Kidney (tissue), 13 donors: ENCODE measurements at regions not wholly inside any gene's neighbourhood (a gene's known extent, or its start where the extent isn't known, plus 50 kb on each side); places are given as distances from the start of the nearest gene placed in this dataset.
A peak's percentile ranks its signal among the peaks of the same experiment; 100 is the strongest.

Source experiments
- DNase-seq, 5 donors: peaks; one replicate each; pipeline ENCODE4 v3.0.0-alpha.2; 2013 to 2020
- FAIRE-seq: peaks from 2 replicates; lab custom pipeline; 2012; peaks lifted over from hg19 to GRCh38; lab: Jason Lieb, UNC
- H3K27ac ChIP-seq, 2 donors: one replicate each; pipeline ENCODE4 v1.7.0; 2013; ENCODE audit warnings: low read depth in 2 of 2, low read length in 2 of 2, inconsistent platforms in 1 of 2
- H3K27me3 ChIP-seq: one replicate; pipeline ENCODE4 v1.7.1; 2013; ENCODE audit warnings: low read length, inconsistent platforms; ENCODE audit not compliant: control insufficient read depth, insufficient read depth
- H3K36me3 ChIP-seq, 3 donors: one replicate each; pipeline versions ENCODE4 v1.7.0 to v1.7.1; 2013; ENCODE audit warnings: low read length in 3 of 3, control low read depth in 1 of 3, inconsistent platforms in 1 of 3; ENCODE audit not compliant: insufficient read depth in 3 of 3, control insufficient read depth in 2 of 3
- H3K4me1 ChIP-seq, 3 donors: one replicate each; pipeline versions ENCODE4 v1.7.0 to v1.7.1; 2013; ENCODE audit warnings: low read length in 3 of 3, inconsistent platforms in 1 of 3, low read depth in 1 of 3; ENCODE audit not compliant: control insufficient read depth in 2 of 3, insufficient read depth in 2 of 3
- H3K4me3 ChIP-seq, 3 donors: one replicate each; pipeline versions ENCODE4 v1.7.0 to v1.8.1; 2013; ENCODE audit warnings: low read length in 3 of 3, control low read depth in 1 of 3, inconsistent platforms in 1 of 3
- H3K9ac ChIP-seq, 3 donors: one replicate each; pipeline versions ENCODE4 v1.7.0 to v1.7.1; 2013; ENCODE audit warnings: low read length in 3 of 3, control low read depth in 1 of 3, inconsistent platforms in 1 of 3
- H3K9me3 ChIP-seq, 3 donors: one replicate each; pipeline versions ENCODE4 v1.7.0 to v1.7.1; 2013; ENCODE audit warnings: low read length in 3 of 3, control low read depth in 1 of 3, inconsistent platforms in 1 of 3; ENCODE audit not compliant: control insufficient read depth in 2 of 3, insufficient read depth in 1 of 3
- CTCF ChIP-seq: IDR thresholded peaks from 3 replicates; pipeline ENCODE4 v1.5.1; 2012; ENCODE audit warnings: mild to moderate bottlenecking, moderate library complexity, borderline replicate concordance; ENCODE audit not compliant: insufficient read depth; ENCODE audit errors: extremely low read depth
- intact Hi-C: fragments of 100-400 bp; cut with DNase I; formaldehyde crosslinking; loops from one replicate; pipeline ENCODE4 v1.11.1; 2022
- donor health status: control.
- donor health status: control.
- donor health status: control.
- donor health status: control.
- donor health status: control.
- donor health status: DM: yes; HTN: yes; CAD: no.
- donor health status: Normal renal cell carcinoma (clear cell type).

GRCh38 chr6:71466362-71466761 lies 177.8 kb downstream of the OGFRL1 start:
- no peak overlapping the region for H3K4me3 ChIP-seq
- no peaks in the 10 kb centered on the region for H3K36me3 ChIP-seq
- H3K9ac ChIP-seq: no peak overlapping the region
- H3K27ac ChIP-seq: no peak overlapping the region
- H3K27me3 ChIP-seq: no peaks in the 10 kb centered on the region
- TF ChIP-seq CTCF: no peak
- H3K9me3 ChIP-seq: peaks cover 0 to 14% (median 4%) of the 10 kb centered on the region in 3 donors
- FAIRE-seq: no peak
- intact Hi-C loops: no loop called here
- peaks cover 0 to 11% (median 5%) of the 10 kb centered on the region in 3 donors for H3K4me1 ChIP-seq
- no peak for DNase-seq

- FAIRE-seq: no peak
- TF ChIP-seq CTCF: no peak
- no peaks in the 10 kb centered on the region for H3K36me3 ChIP-seq
- peaks cover 0 to 11% (median 5%) of the 10 kb centered on the region in 3 donors for H3K4me1 ChIP-seq
- H3K4me3 ChIP-seq: no peak overlapping the region
- no peak overlapping the region for H3K9ac ChIP-seq
- no peaks in the 10 kb centered on the region for H3K27me3 ChIP-seq
- no peak overlapping the region for H3K27ac ChIP-seq
- intact Hi-C loops: no loop called here
- DNase-seq: no peak
- peaks cover 0 to 14% (median 4%) of the 10 kb centered on the region in 3 donors for H3K9me3 ChIP-seq
These were observed 179.4 kb downstream of the OGFRL1 start for GRCh38 chr6:71468038-71468437.

GRCh38 chr6:71468841-71469700 lies 180.5 kb downstream of the OGFRL1 start:
- H3K9me3 ChIP-seq: peaks cover 0 to 14% (median 4%) of the 10 kb centered on the region in 3 donors
- H3K36me3 ChIP-seq: no peaks in the 10 kb centered on the region
- DNase-seq (peak in 2 of 5 donors; percentile 51 to 63), FAIRE-seq (no peak)
- H3K9ac ChIP-seq: peak overlapping the region in 1 of 3 donors; percentile 17
- intact Hi-C loops: no loop called here
- H3K4me3 ChIP-seq: peak overlapping the region in 1 of 3 donors; percentile 26
- H3K27ac ChIP-seq: peak overlapping the region; percentile 48 to 73
- H3K4me1 ChIP-seq: peaks cover 0 to 11% (median 7%) of the 10 kb centered on the region in 3 donors
- no peaks in the 10 kb centered on the region for H3K27me3 ChIP-seq
- TF ChIP-seq CTCF: no peak
